Sigmoid colon (tissue), 6 donors: ENCODE measurements at regions not wholly inside any gene's neighbourhood (a gene's known extent, or its start where the extent isn't known, plus 50 kb on each side); places are given as distances from the start of the nearest gene placed in this dataset.

ENCODE experiments used
- DNase-seq: peaks from one replicate; pipeline ENCODE4 v3.0.0-alpha.2; 2019
- H3K27ac ChIP-seq, 4 donors: fragments of 200-600 bp; sonication (generic); one replicate each; pipeline ENCODE4 v1.5.1; 2016 to 2019; ENCODE audit warnings: mild to moderate bottlenecking in 1 of 4
- H3K27me3 ChIP-seq, 3 donors: fragments of 200-600 bp; sonication (generic); one replicate each; pipeline ENCODE4 v1.5.1; 2019; ENCODE audit warnings: mild to moderate bottlenecking in 1 of 3
- H3K36me3 ChIP-seq, 4 donors: fragments of 200-600 bp; sonication (generic); one replicate each; pipeline ENCODE4 v1.5.1; 2016 to 2019
- H3K4me1 ChIP-seq, 4 donors: fragments of 200-600 bp; sonication (generic); one replicate each; pipeline ENCODE4 v1.5.1; 2017 to 2019
- H3K4me3 ChIP-seq, 4 donors: fragments of 200-600 bp; sonication (generic); one replicate each; pipeline ENCODE4 v1.5.1; 2017 to 2019; ENCODE audit warnings: mild to moderate bottlenecking in 2 of 4, moderate library complexity in 1 of 4
- H3K9me3 ChIP-seq, 4 donors: fragments of 200-600 bp in 3 of 4; sonication (generic) in 3 of 4; one replicate each; pipeline versions ENCODE4 v1.5.1 to v1.6.1; 2013 to 2019
- EP300 ChIP-seq, 4 donors: sonication (generic); formaldehyde crosslinking; IDR thresholded peaks; one replicate each; pipeline ENCODE4 v1.6.1; 2017; ENCODE audit warnings: antibody characterized with exemption in 4 of 4
- POLR2A ChIP-seq, 2 donors: fragments of 450-650 bp; IDR thresholded peaks; one replicate each; pipeline ENCODE4 v1.6.1; 2016; ENCODE audit warnings: antibody characterized with exemption in 2 of 2, mild to moderate bottlenecking in 2 of 2, moderate library complexity in 2 of 2
- POLR2AphosphoS5 ChIP-seq, 4 donors: sonication (generic); formaldehyde crosslinking; IDR thresholded peaks; one replicate each; pipeline ENCODE4 v1.6.1; 2017; ENCODE audit warnings: antibody characterized with exemption in 4 of 4
- WGBS, 2 donors: extraction: QIAGEN DNeasy Blood & Tissue Kit; methylation state at CpG; one replicate each; pipeline ENCODE4 v1.1.7; 2013; 5-methylcytosine and 5-hydroxymethylcytosine counted together
- intact Hi-C: fragments of 100-400 bp; cut with DNase I; formaldehyde crosslinking; loops from one replicate; pipeline ENCODE4 v1.15.1; 2023
- TF ChIP-seq, protein P1 (sequence below), 4 experiments: fragments of 450-650 bp in 3 of 4; fragments of 200-600 bp in 1 of 4; IDR thresholded peaks; one replicate each; pipeline ENCODE4 v1.5.1; 2016 to 2019; ENCODE audit warnings: antibody characterized with exemption in 4 of 4, mild to moderate bottlenecking in 3 of 4, moderate library complexity in 2 of 4
- donor health status: healthy with polysubstance abuse.
- donor health status: healthy.

DNA sequence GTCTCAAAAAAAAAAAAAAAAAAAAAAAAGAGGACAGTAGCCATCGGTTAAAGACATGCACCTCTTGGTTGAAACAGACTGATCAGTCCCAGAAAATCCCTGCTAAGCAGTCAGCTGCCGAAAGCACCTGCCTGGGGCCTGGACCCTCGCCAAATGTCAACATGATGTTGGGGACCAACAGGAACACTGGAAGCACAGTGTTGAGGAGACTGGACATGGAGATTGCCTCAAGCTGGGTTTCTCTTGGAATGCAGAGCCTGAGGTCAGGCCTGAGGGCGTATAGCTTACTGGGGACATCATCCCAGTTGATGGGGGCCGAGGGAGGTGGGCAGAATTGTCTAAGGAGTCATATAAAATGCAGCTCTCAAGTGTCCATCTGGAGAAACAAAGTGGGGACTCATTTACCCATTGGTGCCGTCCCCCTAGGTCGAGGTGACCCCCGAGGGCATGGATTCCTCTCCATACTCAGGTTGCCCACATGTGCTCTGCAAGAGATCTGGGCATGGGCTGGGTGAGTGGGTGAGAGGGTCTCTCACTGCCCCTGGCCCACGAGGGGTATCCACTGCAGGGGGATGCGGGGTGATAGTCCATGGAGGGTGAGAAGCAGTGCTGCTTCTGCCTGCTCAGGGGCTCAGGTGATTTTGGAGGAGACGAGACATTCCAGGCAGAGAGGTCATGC is 164.5 kb downstream of the URI1 start:
- intact Hi-C loops = no loop called here
- no peaks in the 10 kb centered on the region for H3K4me1 ChIP-seq
- H3K27ac ChIP-seq = no peak overlapping the region
- peaks cover 0 to 4% (median 0%) of the 10 kb centered on the region in 3 donors for H3K27me3 ChIP-seq
- whole genome bisulfite sequencing, 2 donors = 84 to 86% methylated on average over 11 of the region's 11 CpGs
- H3K9me3 ChIP-seq = no peaks in the 10 kb centered on the region
- TF ChIP-seq, protein P1, sequence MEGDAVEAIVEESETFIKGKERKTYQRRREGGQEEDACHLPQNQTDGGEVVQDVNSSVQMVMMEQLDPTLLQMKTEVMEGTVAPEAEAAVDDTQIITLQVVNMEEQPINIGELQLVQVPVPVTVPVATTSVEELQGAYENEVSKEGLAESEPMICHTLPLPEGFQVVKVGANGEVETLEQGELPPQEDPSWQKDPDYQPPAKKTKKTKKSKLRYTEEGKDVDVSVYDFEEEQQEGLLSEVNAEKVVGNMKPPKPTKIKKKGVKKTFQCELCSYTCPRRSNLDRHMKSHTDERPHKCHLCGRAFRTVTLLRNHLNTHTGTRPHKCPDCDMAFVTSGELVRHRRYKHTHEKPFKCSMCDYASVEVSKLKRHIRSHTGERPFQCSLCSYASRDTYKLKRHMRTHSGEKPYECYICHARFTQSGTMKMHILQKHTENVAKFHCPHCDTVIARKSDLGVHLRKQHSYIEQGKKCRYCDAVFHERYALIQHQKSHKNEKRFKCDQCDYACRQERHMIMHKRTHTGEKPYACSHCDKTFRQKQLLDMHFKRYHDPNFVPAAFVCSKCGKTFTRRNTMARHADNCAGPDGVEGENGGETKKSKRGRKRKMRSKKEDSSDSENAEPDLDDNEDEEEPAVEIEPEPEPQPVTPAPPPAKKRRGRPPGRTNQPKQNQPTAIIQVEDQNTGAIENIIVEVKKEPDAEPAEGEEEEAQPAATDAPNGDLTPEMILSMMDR (IDR thresholded peaks at IDR 0.05) = no peak
- TF ChIP-seq POLR2AphosphoS5 (IDR thresholded peaks at IDR 0.05) = no peak
- TF ChIP-seq POLR2A (IDR thresholded peaks at IDR 0.05) = no peak
- no peak for TF ChIP-seq EP300 (IDR thresholded peaks at IDR 0.05)
- no peaks in the 10 kb centered on the region for H3K36me3 ChIP-seq
- no peak overlapping the region for H3K4me3 ChIP-seq
- no peak for DNase-seq

DNA sequence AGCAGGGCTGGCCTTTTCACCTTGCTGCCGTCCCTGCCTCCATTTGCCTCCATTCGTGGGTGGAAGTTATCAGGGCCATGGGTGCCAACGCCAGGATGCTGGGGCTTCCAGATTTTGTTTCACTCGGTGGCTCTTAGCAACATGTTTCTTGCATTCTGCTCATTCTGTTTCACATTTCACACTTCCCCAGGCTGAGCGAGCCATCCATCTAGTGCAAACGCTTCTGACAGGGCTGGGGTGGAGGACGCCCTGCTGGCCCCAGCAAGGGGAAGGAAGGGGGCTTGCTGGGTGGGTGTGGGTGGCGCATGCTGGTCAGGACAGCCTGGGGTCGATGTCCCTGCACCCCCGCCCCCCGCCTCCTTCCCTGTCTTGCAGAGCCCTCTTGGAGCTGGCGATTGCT is 165.2 kb downstream of the URI1 start:
- H3K9me3 ChIP-seq = no peaks in the 10 kb centered on the region
- WGBS, 2 donors = 56 to 76% methylated on average over 12 of the region's 12 CpGs
- intact Hi-C loops = no loop called here
- no peaks in the 10 kb centered on the region for H3K36me3 ChIP-seq
- H3K4me1 ChIP-seq = no peaks in the 10 kb centered on the region
- DNase-seq = no peak
- H3K4me3 ChIP-seq = no peak overlapping the region
- no peak overlapping the region for H3K27ac ChIP-seq
- H3K27me3 ChIP-seq = peaks cover 0 to 6% (median 0%) of the 10 kb centered on the region in 3 donors
- no peak for TF ChIP-seq EP300 (IDR thresholded peaks at IDR 0.05)
- no peak for TF ChIP-seq POLR2AphosphoS5 (IDR thresholded peaks at IDR 0.05)
- no peak for TF ChIP-seq POLR2A (IDR thresholded peaks at IDR 0.05)
- TF ChIP-seq, protein P1 (IDR thresholded peaks at IDR 0.05) = no peak

- Histone ChIP-seq H3K9me3 (no peaks in the 10 kb centered on the region), H3K27me3 (peaks cover 0 to 6% (median 0%) of the 10 kb centered on the region in 3 donors), H3K27ac (no peak overlapping the region), H3K4me1 (no peaks in the 10 kb centered on the region), H3K4me3 (no peak overlapping the region), H3K36me3 (no peaks in the 10 kb centered on the region)
- 83 to 85% methylated on average over 5 of the region's 5 CpGs for WGBS, 2 donors
- no peak for TF ChIP-seq EP300 (IDR thresholded peaks at IDR 0.05)
- TF ChIP-seq, protein P1 (IDR thresholded peaks at IDR 0.05) = no peak
- no peak for TF ChIP-seq POLR2A (IDR thresholded peaks at IDR 0.05)
- TF ChIP-seq POLR2AphosphoS5 (IDR thresholded peaks at IDR 0.05) = no peak
- intact Hi-C loops = no loop called here
- no peak for DNase-seq
Observed at GRCh38 chr19:30109565-30109964, 167.5 kb downstream of the URI1 start.

DNA sequence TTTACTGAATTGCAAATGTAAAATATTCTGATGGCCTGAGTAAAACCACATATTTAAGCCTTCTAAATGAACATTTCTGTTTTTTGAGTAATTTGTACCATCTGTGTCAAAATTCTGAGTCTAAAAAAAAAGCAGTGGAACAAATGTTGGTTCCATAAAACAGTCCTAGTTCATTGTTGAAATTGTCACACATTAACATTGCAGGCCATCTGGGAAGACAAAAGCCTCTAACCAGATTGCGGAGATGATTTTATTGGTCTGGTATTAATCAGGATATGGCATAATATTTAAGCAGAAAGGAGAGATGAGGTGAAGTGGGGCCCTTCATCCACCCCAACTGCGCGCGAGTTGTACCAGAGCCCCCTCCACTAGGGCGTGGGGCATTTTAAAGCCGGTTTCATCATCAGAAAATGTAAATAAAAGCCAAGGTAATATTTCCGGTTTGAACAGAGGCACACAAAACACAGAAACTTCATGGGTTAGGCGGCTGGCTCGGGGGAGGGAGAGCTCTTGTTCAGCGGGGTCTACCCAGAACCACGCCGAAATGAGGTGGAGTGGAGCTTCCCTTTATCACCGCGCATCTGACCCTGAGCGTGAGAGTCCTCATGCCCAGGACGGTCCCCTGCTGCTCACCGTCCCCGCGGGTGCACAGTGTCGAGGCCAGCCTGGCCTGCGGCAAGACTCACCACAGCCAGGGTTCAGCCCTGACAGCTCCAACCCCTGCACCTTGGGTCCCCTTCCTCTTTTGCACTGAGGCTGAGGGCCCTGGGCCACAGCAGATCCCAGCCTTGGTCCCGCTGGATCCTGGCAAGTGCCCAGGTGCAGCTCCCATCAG is 169.2 kb downstream of the URI1 start:
- WGBS, 2 donors = 38 to 75% methylated on average over 22 of the region's 22 CpGs
- intact Hi-C loops = no loop called here
- H3K36me3 ChIP-seq = no peaks in the 10 kb centered on the region
- H3K4me3 ChIP-seq = no peak overlapping the region
- no peak for DNase-seq
- no peaks in the 10 kb centered on the region for H3K9me3 ChIP-seq
- H3K4me1 ChIP-seq = no peaks in the 10 kb centered on the region
- TF ChIP-seq POLR2AphosphoS5 (IDR thresholded peaks at IDR 0.05) (no peak), POLR2A (IDR thresholded peaks at IDR 0.05) (no peak), EP300 (IDR thresholded peaks at IDR 0.05) (no peak)
- TF ChIP-seq, protein P1 (IDR thresholded peaks at IDR 0.05) = no peak
- peaks cover 0 to 6% (median 0%) of the 10 kb centered on the region in 3 donors for H3K27me3 ChIP-seq
- H3K27ac ChIP-seq = no peak overlapping the region
